GM23338 (cell line): ENCODE measurements at regions not wholly inside any gene's neighbourhood (a gene's known extent, or its start where the extent isn't known, plus 50 kb on each side); places are given as distances from the start of the nearest gene placed in this dataset.

Experiments used
- ATAC-seq: fragments of 200-7000 bp; cut with Tn5 transposase; 3 replicates; pipeline ENCODE4 v1.9.1; 2020
- DNase-seq: peaks from one replicate; pipeline ENCODE4 v3.0.0-alpha.2; 2015; ENCODE audit warnings: low spot score
- H2AFZ ChIP-seq: fragments of 200-600 bp; sonication (generic); 2 replicates; pipeline ENCODE4 v1.8.0; 2016; ENCODE audit warnings: antibody characterized with exemption, mild to moderate bottlenecking, moderate library complexity
- H3F3A ChIP-seq: fragments of 200-600 bp; sonication (generic); replicated peaks from 2 replicates; pipeline ENCODE4 v1.8.0; 2017; ENCODE audit warnings: antibody characterized with exemption, mixed run types, low read depth
- H3K27ac ChIP-seq: fragments of 200-600 bp; sonication (generic); 2 replicates; pipeline ENCODE4 v1.6.1; 2016; ENCODE audit warnings: low read depth
- H3K27me3 ChIP-seq: fragments of 200-600 bp; sonication (generic); 2 replicates; pipeline ENCODE4 v1.8.0; 2016; ENCODE audit warnings: mild to moderate bottlenecking, mixed run types, moderate library complexity; ENCODE audit not compliant: insufficient read depth
- H3K36me3 ChIP-seq: fragments of 200-600 bp; sonication (generic); 2 replicates; pipeline ENCODE4 v1.8.0; 2016; ENCODE audit warnings: mild to moderate bottlenecking; ENCODE audit not compliant: insufficient read depth
- H3K4me1 ChIP-seq: fragments of 200-600 bp; sonication (generic); 2 replicates; pipeline ENCODE4 v1.8.0; 2016; ENCODE audit warnings: mild to moderate bottlenecking, moderate library complexity; ENCODE audit not compliant: insufficient read depth
- H3K4me2 ChIP-seq: fragments of 200-600 bp; sonication (generic); 2 replicates; pipeline ENCODE4 v1.7.1; 2017; ENCODE audit warnings: mixed run types
- H3K4me3 ChIP-seq: fragments of 200-600 bp; sonication (generic); 2 replicates; pipeline ENCODE4 v1.6.1; 2016; ENCODE audit warnings: mixed run types
- H3K79me2 ChIP-seq: fragments of 200-600 bp; sonication (generic); replicated peaks from 2 replicates; pipeline ENCODE4 v1.8.0; 2017; ENCODE audit warnings: mild to moderate bottlenecking; ENCODE audit not compliant: insufficient read depth
- H3K9me2 ChIP-seq: fragments of 200-600 bp; sonication (generic); 2 replicates; pipeline ENCODE4 v1.8.0; 2017; ENCODE audit not compliant: insufficient read depth
- H4K20me1 ChIP-seq: fragments of 200-600 bp; sonication (generic); replicated peaks from 2 replicates; pipeline ENCODE4 v1.8.0; 2017; ENCODE audit warnings: mild to moderate bottlenecking; ENCODE audit not compliant: insufficient read depth
- H3K27ac Mint-ChIP-seq: 2 replicates; pipeline ENCODE4 v1.8.0; 2020; ENCODE audit warnings: inconsistent platforms, mild to moderate bottlenecking, moderate library complexity, mixed read lengths
- H3K27me3 Mint-ChIP-seq: 3 replicates; pipeline ENCODE4 v1.8.0; 2022; ENCODE audit warnings: low read depth, mild to moderate bottlenecking, moderate library complexity, mixed read lengths, inconsistent platforms; ENCODE audit not compliant: insufficient read depth, poor library complexity
- H3K36me3 Mint-ChIP-seq: 3 replicates; pipeline ENCODE4 v1.8.0; 2021; ENCODE audit warnings: low read depth, mild to moderate bottlenecking, inconsistent platforms, moderate library complexity, mixed read lengths
- H3K4me1 Mint-ChIP-seq: 3 replicates; pipeline ENCODE4 v1.8.0; 2020; ENCODE audit warnings: mild to moderate bottlenecking, inconsistent platforms, mixed read lengths
- H3K4me3 Mint-ChIP-seq: 3 replicates; pipeline ENCODE4 v1.8.0; 2021; ENCODE audit warnings: moderate library complexity, mild to moderate bottlenecking, inconsistent platforms, mixed read lengths
- H3K9me3 Mint-ChIP-seq: 3 replicates; pipeline ENCODE4 v1.8.0; 2020; ENCODE audit warnings: moderate library complexity, mild to moderate bottlenecking, inconsistent platforms, mixed read lengths
- EZH2 ChIP-seq: fragments of 200-600 bp; sonication (generic); IDR thresholded peaks from one replicate; pipeline ENCODE4 v1.8.0; 2017; ENCODE audit warnings: antibody characterized with exemption, mild to moderate bottlenecking, low read depth; ENCODE audit not compliant: unreplicated experiment
- JUNB ChIP-seq: IDR thresholded peaks from one replicate; pipeline ENCODE4 v1.6.1; 2016; ENCODE audit warnings: antibody characterized with exemption; ENCODE audit not compliant: unreplicated experiment
- NANOG ChIP-seq: IDR thresholded peaks from 2 replicates; pipeline ENCODE4 v1.6.1; 2016; ENCODE audit warnings: antibody characterized with exemption, borderline replicate concordance
- ZNF114 ChIP-seq: fragments of 250-450 bp; sonication (Bioruptor Pico); IDR thresholded peaks from 2 replicates; pipeline ENCODE4 v1.5.0; 2020; ENCODE audit warnings: mild to moderate bottlenecking, moderate library complexity
- ZNF462 ChIP-seq: fragments of 250-450 bp; sonication (Bioruptor Pico); IDR thresholded peaks from 2 replicates; pipeline ENCODE4 v1.5.0; 2020; ENCODE audit warnings: mild to moderate bottlenecking, moderate library complexity
- TF ChIP-seq, protein P1 (sequence below): IDR thresholded peaks from one replicate; pipeline ENCODE4 v1.6.1; 2018; ENCODE audit warnings: antibody characterized with exemption; ENCODE audit not compliant: unreplicated experiment
- TF ChIP-seq, protein P2 (sequence below), 2 experiments: fragments of 200-600 bp in 1 of 2; sonication (generic) in 1 of 2; conservative IDR thresholded peaks; 2 replicates each; pipeline versions ENCODE4 v1.5.1 to v1.6.1; 2016 to 2017; ENCODE audit warnings: antibody characterized with exemption in 2 of 2, low read depth in 2 of 2, mild to moderate bottlenecking in 2 of 2, moderate library complexity in 1 of 2

- peaks cover 23% of the 10 kb centered on the region for H3K9me3 Mint-ChIP-seq
- no peaks in the 10 kb centered on the region for H3K4me1 ChIP-seq
These were observed 529.7 kb upstream of the RPS6KA3 start for GRCh38 chrX:20796450-20796849.

More at GRCh38 chrX:20796450-20796849, 529.7 kb upstream of the RPS6KA3 start:
- no peak for DNase-seq
- H3K27ac Mint-ChIP-seq = no peak overlapping the region
- Histone ChIP-seq H3K4me2 (no peak overlapping the region), H3K27ac (no peak overlapping the region), H3K27me3 (no peaks in the 10 kb centered on the region), H3K4me3 (no peak overlapping the region), H4K20me1 (no peaks in the 10 kb centered on the region), H3K36me3 (no peaks in the 10 kb centered on the region), H3K79me2 (no peaks in the 10 kb centered on the region), H2AFZ (no peak overlapping the region), H3F3A (no peaks in the 10 kb centered on the region), H3K9me2 (no peaks in the 10 kb centered on the region)
- no peaks in the 10 kb centered on the region for H3K4me1 Mint-ChIP-seq
- TF ChIP-seq, protein P1, sequence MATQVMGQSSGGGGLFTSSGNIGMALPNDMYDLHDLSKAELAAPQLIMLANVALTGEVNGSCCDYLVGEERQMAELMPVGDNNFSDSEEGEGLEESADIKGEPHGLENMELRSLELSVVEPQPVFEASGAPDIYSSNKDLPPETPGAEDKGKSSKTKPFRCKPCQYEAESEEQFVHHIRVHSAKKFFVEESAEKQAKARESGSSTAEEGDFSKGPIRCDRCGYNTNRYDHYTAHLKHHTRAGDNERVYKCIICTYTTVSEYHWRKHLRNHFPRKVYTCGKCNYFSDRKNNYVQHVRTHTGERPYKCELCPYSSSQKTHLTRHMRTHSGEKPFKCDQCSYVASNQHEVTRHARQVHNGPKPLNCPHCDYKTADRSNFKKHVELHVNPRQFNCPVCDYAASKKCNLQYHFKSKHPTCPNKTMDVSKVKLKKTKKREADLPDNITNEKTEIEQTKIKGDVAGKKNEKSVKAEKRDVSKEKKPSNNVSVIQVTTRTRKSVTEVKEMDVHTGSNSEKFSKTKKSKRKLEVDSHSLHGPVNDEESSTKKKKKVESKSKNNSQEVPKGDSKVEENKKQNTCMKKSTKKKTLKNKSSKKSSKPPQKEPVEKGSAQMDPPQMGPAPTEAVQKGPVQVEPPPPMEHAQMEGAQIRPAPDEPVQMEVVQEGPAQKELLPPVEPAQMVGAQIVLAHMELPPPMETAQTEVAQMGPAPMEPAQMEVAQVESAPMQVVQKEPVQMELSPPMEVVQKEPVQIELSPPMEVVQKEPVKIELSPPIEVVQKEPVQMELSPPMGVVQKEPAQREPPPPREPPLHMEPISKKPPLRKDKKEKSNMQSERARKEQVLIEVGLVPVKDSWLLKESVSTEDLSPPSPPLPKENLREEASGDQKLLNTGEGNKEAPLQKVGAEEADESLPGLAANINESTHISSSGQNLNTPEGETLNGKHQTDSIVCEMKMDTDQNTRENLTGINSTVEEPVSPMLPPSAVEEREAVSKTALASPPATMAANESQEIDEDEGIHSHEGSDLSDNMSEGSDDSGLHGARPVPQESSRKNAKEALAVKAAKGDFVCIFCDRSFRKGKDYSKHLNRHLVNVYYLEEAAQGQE = no peak
- no peak for TF ChIP-seq NANOG
- TF ChIP-seq, protein P2, sequence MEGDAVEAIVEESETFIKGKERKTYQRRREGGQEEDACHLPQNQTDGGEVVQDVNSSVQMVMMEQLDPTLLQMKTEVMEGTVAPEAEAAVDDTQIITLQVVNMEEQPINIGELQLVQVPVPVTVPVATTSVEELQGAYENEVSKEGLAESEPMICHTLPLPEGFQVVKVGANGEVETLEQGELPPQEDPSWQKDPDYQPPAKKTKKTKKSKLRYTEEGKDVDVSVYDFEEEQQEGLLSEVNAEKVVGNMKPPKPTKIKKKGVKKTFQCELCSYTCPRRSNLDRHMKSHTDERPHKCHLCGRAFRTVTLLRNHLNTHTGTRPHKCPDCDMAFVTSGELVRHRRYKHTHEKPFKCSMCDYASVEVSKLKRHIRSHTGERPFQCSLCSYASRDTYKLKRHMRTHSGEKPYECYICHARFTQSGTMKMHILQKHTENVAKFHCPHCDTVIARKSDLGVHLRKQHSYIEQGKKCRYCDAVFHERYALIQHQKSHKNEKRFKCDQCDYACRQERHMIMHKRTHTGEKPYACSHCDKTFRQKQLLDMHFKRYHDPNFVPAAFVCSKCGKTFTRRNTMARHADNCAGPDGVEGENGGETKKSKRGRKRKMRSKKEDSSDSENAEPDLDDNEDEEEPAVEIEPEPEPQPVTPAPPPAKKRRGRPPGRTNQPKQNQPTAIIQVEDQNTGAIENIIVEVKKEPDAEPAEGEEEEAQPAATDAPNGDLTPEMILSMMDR (conservative IDR thresholded peaks at IDR 0.05; ENCODE audit: low read depth in 2 of 2) = no peak
- TF ChIP-seq JUNB = no peak
- TF ChIP-seq ZNF114 (CRISPR knock-in tag) = no peak
- no peak for TF ChIP-seq ZNF462 (CRISPR knock-in tag)
- no peak for TF ChIP-seq EZH2
- peaks cover 1% of the 10 kb centered on the region for H3K27me3 Mint-ChIP-seq
- no peak for ATAC-seq
- H3K36me3 Mint-ChIP-seq = peaks cover 15% of the 10 kb centered on the region; the same call in 2 of the 3 replicates
- no peak overlapping the region for H3K4me3 Mint-ChIP-seq
